GM18508 (cell line): ENCODE measurements at regions not wholly inside any gene's neighbourhood (a gene's known extent, or its start where the extent isn't known, plus 50 kb on each side); places are given as distances from the start of the nearest gene placed in this dataset.
"Not testable (repeated sequence)": the region's sequence is repeated elsewhere in the genome, so short reads cannot be mapped to it uniquely, and the experiment has no call there.

Source experiments
- ATAC-seq: cut with Tn5 transposase; IDR thresholded peaks from one replicate; pipeline ENCODE4 v1.9.1; 2021; ENCODE audit warnings: moderate number of reproducible peaks; ENCODE audit not compliant: insufficient read depth, unreplicated experiment

DNA sequence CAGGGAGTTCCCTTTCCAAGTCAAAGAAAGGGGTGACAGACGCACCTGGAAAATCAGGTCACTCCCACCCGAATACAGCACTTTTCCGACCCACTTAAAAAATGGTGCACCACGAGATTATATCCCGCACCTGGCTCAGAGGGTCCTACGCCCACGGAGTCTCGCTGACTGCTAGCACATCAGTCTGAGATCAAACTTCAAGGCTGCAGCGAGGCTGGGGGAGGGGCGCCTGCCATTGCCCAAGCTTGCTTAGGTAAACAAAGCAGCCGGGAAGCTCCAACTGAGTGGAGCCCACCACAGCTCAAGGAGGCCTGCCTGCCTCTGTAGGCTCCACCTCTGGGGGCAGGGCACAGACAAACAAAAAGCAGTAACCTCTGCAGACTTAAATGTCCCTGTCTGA, 277.8 kb upstream of the ARHGAP42 start:
- ATAC-seq: not testable (repeated sequence)

DNA sequence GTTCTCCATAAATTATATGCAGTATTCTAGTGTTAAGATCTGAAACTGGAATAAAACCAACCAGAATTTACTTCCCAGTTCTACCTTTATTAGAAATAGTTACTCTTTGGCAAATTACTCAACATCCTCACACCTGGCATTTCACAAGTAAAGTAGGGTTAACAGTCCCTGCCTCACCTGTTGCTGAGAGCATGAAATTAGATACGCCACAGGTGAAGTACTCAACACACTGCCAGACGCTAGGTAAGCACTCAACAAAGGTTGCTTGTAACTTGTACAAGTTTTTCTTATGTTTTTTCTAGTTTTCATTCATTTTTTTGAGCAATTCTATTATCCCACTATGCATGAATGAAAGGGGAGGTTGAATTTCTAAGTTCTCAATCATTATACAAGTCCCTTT, 267.6 kb upstream of the ARHGAP42 start:
- no peak for ATAC-seq

DNA sequence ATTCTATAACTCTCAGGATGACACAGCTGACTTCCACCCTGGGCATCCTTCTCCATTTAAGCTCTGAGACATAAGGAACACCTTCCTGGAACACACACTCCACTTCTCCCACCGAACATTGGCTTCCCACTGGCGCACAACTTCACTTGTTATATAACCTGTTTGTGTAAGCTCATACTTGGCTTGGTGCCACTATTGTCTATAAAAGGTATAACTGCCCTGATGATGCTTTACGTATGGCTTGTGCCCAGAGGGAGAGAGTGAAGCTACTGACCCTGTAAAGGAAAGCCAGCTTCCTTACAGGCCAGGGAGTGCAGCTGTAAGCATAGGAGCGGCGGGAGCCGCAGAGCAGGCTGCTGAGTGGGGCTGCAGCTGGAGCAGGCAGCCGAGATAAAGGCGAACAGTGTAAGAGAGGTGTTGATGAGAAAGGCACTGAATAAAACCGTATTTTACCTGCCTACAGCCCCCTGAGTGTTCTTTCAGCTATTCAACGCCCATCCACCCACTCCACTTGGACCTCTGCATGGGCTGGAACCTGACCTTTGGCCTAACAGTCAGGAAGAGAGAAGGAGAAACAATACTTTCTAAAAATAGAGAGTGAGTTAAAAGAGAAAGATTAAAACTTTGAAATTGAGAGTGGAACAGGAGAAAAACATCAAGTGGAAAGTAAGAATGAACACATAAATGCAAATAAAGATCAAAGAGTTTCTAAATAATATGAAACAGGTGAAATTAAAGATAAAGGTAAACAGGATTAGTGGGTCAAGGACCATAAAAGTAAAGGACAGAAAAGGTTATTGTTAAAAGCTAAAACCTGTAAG, 252.1 kb upstream of the ARHGAP42 start:
- no peak for ATAC-seq

DNA sequence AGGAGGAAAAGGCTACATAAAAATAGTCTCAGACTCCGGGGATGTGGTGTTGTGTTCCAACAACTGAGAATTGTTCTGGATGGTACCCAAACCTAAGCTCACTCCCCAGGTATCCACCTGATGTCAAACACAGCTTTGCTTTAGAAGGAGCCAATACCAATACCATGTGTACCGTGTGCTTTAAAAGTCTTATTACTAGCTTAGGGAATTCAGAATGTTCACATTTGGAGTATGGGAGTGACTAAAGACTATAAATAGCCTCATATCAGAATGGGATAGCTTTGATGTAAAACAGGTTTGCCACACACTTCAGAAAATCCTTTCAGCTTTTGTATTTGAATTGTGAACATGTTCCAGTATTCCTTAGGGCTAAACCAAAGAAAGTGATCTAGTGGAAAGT, 248.7 kb upstream of the ARHGAP42 start:
- ATAC-seq: no peak

DNA sequence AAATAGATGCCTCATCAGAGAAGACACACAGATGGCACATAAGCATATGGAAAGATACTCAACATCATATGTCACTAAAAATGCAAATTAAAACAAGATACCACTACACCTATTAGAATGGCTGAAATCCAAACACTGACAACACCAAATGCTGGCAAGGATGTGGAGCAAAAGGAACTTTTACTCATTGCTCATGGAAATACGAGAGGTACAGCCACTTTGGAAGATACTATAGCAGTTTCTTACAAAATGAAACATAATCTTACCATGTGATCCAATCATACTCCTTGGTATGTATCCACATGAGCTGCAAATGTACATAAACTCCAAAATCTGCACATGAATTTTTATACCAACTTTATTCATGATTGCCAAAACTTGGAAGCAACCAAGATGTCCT, 246.0 kb upstream of the ARHGAP42 start:
- ATAC-seq: no peak

DNA sequence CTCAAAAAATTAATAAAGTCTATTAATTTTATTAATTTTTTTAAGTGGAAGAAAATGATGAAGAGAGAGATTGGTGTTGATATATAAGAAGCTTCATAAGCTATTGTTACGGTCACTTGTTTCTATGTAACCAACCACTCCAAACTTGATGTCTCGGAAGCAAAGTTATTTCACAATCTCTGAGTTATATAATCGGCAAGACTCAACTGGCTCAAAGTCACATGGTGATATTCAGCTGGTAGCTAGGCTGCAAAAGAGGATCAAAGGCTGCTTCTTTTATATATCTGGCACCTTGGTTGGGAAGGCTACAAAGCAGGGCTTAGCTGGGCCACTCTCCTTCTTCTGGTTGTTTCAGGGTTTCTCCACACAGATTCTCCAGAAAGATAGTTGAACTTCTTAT, 245.1 kb upstream of the ARHGAP42 start:
- no peak for ATAC-seq

DNA sequence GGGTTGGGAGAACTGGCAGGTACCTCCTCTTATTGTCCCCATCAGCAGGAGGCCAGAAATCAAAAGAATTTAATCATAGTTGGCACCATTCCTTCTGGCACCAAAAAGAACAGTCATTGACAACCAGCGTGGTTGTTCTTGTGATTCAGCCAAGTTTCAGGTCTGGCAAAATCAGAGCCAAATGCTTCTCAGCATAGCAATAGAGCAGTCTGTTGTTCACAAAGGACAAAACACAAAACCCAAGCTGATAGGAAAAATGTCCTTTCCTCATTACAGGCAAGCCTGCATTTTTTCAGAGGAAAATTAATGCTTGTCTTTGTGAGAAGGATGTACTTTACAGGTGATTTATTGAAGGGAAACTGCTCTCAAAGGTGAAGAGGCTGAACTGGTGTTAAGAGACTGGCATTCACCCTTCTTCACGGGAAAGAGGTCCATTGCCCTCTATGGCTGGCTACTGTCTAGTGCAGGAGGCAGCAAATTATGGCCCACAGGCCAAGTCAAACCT, 241.8 kb upstream of the ARHGAP42 start:
- no peak for ATAC-seq

DNA sequence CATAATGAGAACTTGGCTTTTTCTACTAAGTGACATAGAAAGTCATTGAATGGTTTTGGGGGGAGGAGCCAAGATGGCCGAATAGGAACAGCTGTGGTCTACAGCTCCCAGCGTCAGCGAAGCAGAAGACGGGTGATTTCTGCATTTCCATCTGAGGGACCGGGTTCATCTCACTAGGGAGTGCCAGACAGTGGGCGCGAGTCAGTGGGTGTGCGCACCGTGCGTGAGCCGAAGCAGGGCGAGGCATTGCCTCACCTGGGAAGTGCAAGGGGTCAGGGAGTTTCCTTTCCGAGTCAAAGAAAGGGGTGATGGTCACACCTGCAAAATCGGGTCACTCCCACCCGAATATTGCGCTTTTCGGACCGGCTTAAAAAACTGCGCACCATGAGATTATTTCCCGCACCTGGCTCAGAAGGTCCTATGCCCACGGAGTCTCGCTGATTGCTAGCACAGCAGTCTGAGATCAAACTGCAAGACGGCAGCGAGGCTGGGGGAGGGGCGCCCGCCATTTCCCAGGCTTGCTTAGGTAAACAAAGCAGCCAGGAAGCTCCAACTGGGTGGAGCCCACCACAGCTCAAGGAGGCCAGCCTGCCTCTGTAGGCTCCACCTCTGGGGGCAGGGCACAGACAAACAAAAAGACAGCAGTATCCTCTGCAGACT, 235.2 kb upstream of the ARHGAP42 start:
- not testable (repeated sequence) for ATAC-seq

DNA sequence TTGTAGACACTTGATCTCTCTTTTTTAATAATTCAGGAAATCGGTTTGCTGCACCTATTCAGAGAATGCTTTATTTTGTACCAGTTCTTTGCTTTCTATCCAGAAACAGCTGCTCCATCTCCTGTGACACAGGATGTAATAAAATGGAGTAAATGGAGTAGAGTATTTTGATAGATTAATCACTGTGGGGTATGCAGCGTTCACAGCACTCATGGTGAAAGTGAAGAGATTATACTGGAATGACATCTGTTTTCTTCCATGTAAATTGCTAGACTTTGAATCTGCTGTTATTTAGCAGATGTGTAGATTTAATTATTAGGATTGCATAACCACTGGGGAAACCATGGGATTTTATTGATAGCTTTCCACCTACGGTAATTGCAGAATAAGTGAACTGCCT, 227.3 kb upstream of the ARHGAP42 start:
- ATAC-seq: no peak

DNA sequence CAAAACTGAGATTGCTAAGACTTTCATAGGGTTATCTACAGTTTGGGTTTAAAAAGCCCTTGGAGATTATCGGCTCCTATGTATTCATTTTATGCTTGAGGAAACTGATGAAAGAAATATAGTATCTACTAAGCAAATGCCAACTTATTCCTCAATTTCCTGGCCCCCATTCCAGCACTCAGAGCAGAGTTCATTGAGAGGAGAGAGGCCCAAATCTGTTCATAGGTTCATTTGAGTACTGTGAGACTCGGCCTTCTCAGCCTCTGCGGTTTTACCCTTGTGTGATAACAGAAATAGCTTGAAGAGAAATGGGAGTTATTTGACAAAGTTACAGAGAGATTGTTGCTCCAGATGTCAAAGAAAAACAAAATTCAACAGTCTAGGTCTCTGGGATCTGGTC, 226.7 kb upstream of the ARHGAP42 start:
- ATAC-seq: no peak

DNA sequence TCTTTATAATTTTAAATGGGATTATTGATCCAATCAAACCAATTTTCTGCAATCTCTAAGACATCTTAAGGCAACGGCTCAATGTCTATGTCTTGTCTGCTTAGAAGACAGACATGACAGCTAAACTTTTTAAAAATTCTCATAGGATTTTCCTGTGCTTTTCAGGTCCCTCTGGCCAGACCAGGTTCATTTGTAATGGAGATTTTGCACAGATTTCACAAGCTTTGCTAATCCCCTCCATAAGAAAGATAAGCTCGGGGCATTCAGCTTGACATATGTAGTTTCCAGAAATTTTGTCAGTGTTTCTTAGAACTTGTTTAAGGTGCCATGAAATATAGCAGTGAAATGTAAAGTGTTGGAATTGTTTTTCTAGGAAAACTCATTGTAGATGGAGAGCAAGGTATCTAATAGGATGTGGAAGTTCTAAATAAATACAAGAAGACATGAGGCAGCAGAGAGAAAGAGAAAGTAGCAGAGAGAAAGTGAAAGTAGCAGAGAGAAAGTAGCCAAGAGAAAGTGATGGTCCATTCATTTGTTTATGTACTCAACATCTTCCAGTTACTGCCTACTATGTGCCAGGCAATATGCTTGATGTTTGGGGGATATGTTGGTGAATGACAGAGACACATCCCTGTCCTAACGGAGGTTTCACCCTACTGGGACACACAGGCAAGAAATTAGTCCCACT, 219.1 kb upstream of the ARHGAP42 start:
- ATAC-seq: no peak

DNA sequence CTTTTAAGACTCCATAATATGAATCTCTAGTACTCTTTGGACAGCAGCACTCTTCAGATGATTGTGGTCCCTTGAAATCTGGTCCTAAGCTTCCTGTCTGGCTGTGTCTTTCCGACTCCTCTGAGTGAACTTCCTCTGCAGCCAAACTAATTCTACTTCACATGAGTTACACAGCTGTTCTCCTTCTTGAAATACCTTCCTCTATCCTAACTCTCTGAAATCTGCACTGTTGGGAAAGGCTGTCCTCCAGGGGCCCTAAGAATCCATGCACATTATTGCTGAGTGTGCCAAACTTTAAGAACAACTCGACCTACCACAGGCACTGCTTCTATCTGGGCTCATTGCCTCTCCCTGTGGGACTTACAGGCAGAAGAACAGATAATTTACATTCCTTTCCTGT, 217.3 kb upstream of the ARHGAP42 start:
- no peak for ATAC-seq

DNA sequence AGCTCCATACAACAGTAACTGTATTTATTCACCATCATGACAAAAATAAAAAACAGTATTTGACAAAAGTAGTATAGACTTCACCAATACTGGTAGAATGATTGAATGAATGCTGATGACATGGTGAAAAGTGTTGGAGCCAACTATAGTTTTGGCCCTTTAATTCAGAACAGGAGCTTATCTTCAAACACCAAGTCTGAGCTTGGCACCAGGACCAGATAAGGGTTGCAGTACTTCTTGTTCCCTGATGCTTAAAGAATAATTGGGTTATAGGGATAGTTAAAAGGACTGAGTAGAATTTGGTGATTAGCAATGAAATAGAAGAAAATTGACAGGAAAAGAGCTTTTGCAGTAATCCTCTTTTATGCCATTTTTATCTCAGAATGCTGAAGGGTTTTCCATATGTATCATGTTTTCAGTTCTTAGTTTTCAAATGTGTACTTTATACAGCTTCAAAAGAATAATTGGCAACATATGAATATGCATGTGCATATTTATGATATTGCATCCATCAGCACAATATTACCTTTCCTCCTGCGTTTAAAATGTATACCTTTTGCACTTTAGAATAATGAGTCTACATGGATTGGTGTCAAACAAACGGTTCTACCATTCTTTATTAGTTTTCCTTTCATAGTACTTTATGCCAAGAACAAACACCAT, 214.2 kb upstream of the ARHGAP42 start:
- no peak for ATAC-seq

DNA sequence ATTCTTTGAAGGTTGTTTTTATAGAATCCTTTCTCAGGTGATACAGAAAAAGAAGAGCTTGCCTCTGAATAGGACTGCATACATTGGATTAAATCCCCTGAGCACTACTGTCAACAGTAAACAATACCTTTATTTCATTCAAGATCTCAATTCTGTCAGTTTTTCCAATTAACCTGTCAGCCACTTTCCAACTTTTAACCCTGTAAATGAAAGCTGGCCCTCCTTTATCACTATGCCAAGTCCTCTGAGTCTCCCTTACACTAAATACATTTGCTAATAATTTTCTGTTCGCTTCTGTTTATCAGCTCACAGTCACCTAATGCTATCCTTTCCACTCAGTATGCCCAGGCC, 213.7 kb upstream of the ARHGAP42 start:
- ATAC-seq: no peak

DNA sequence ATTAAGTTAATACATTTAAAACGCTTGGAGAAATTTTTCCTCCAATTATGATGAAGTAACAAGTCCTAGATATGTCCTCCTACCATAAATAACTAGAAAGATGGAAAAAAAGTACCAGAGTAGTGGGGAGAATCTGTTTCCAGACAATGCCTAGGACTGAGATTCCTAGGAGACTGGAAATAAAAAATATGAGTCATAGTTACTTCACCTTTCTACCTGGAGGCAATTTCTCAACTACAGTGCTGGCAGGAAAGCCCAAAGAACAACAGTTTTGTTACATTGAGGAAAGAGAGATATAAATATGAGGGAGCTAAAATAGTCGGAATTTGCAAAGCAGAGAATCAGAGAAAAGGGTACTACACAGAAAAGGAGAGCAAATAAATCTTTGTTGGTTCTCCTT, 202.1 kb upstream of the ARHGAP42 start:
- no peak for ATAC-seq

DNA sequence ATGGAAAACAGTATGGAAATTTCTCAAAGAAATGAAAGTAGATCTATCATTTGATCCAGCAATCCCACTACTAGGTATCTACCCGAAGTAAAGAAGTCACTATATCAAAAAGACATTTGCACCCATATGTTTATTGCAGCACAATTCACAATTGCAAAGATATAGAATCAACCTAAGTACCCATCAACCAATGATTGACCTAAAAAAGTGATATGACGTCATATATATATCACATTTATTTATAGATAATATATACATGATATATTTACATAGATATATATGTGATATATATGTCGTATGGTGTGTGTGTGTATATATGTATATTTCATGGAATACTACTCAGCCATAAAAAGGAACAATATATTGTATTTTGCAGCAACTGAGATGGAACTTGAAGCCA, 188.3 kb upstream of the ARHGAP42 start:
- ATAC-seq: no peak

DNA sequence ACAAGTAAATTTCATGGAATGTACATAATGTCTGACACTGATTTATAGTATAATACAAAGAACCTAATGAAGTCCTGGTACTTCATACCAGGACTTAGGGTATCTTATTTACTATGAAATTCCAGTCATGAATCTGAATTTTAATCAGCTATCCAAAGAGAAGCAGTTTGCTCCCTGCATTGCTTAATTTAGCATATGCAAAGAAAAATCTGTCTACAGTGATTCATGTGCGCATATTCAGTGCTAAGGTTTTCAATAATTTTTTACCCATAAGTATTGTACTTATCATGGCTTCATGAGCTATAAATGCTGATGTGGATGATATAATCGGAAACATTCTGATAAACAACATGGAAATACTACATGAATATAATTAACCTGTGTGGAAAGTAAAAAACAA, 185.6 kb upstream of the ARHGAP42 start:
- no peak for ATAC-seq

DNA sequence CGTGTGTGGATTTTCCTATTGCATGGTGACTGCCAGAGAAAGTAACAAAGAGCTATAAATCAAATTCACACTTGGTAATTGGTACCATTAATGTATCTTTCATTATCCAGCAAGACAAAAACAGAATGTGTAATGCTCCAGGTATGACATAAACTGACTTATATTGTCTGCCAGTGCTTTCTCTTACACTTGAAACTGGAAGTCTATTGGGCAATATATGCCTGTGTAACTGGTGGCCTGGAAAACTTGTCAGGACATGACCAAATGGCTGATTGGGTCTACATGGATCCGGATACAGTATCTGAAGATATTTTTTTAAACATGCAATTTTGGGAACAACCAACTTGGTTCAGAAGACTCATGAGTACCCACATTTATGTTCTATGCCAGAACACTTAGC, 174.6 kb upstream of the ARHGAP42 start:
- ATAC-seq: no peak

DNA sequence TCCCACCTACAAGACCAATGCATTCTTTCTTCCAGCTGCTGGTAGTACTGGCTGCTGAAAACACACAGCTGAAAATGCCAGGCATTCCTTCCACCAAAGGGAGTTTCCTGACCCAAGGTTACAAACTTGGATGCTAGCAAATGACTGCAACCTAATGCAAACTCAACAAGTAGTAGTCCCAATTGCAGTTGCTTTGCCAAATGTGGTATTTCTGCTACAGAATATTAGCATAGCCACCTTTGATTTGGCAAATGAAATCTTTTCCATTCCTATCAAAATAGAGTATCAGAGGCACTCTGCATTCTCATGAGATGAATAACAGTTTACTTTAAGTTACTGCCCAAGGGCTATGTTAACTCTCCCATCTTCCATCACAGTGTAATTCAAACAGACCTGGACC, 172.0 kb upstream of the ARHGAP42 start:
- no peak for ATAC-seq

DNA sequence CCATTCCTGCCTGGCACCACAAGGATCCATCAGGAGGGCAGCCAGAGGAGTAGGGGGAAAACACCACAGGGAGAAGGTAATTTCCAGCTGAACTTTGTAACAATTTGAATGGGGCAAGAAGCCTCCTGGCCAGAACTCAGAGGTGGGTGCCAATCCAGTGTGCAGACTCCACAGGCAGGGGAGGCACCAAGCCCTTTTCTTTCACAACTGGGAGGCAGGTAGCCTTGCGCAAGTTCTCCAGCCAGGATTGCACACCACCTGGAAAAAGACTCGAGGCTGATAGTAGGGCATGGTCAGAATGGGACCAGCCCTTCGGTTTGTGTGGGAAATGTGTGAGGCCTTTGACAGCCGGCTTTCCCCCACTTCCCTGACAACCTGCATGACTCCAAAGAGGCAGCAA, 161.9 kb upstream of the ARHGAP42 start:
- ATAC-seq: no peak

DNA sequence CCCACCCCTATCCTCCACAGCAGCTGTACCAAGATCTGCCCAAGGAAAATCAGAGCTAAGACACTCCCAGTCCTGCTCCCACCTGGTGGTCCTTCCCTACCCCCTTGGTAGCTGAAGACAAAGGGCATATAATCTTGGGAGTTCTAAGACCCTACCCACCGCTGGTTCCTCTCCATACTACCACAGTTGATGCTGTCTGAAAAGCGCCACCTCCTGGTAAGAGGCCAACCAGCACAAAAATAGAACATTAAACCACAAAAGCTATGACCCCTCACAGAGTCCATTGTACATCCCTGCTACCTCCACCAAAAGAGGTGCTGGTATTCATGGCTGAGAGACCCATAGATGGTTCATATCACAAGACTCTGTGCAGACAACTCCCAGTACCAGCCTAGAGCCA, 161.5 kb upstream of the ARHGAP42 start:
- no peak for ATAC-seq
